Posterior vena cava (tissue), 2 donors: ENCODE measurements at regions not wholly inside any gene's neighbourhood (a gene's known extent, or its start where the extent isn't known, plus 50 kb on each side); places are given as distances from the start of the nearest gene placed in this dataset.

ENCODE experiments used
- DNase-seq: peaks from one replicate; pipeline ENCODE4 v3.0.0-alpha.2; 2020; ENCODE audit warnings: low spot score
- intact Hi-C, 2 donors: fragments of 100-400 bp; cut with DNase I; formaldehyde crosslinking; loops; one replicate each; pipeline versions ENCODE4 v1.14.1 to v1.14.2; 2022 to 2023
- donor health status: DM: yes; HTN: yes; CAD: no.
- donor health status: DM: yes; HTN: yes; CAD: no.

DNA sequence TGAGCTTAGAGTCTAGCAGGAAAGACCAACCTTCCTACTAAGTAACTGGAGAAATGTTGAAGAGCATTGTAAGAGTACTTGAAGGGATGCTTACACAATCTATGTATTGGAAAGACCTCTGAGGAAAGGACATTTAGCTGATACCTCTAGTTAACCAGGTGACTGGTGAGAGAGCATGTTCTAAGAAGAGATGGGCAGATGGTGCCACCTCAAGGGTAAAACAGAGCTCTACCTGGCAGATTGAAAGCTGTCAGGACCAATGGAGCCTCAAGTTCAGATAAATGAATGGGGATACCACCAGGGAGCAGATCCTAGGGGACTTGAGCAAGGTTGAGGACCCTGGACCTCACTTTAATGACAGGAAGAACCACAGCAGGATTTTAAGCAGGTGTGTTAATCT lies 196.4 kb downstream of the QDPR start:
- DNase-seq = no peak
- intact Hi-C loops = no loop called here

DNA sequence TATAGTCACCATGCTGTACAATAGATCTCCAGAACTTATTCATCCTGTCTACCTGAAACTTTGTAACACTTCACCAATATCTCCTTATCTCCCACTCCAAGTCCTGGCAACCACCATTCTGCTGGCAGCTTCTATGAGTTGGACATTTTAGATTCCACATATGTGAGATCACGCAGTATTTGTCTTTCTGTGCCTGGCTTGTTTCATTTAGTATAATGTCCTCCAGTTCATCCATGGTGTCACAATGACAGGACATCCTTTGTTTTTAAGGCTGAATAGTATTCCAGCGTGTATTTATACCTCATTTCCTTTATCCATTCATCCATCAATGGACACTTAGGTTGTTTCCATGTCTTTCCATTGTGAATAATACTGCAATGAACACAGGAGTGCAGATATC lies 198.7 kb downstream of the QDPR start:
- no peak for DNase-seq
- intact Hi-C loops = no loop called here

DNA sequence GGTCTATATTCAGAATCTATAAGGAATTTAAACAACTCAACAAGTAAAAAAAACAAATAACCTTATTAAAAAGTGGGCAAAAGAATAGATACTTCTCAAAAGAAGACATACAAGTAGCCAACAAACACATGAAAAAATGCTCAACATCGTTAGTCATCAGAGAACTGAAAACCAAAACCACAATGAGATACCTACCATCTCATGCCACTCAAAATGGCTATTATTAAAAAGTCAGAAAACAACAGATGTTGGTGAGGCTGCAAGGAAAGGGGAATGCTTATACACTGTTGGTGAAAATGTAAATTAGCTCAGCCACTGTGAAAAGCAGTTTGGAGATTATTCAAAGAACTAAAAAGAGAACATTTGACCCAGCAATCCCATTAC lies 201.6 kb downstream of the QDPR start:
- DNase-seq = no peak
- intact Hi-C loops = no loop called here

DNA sequence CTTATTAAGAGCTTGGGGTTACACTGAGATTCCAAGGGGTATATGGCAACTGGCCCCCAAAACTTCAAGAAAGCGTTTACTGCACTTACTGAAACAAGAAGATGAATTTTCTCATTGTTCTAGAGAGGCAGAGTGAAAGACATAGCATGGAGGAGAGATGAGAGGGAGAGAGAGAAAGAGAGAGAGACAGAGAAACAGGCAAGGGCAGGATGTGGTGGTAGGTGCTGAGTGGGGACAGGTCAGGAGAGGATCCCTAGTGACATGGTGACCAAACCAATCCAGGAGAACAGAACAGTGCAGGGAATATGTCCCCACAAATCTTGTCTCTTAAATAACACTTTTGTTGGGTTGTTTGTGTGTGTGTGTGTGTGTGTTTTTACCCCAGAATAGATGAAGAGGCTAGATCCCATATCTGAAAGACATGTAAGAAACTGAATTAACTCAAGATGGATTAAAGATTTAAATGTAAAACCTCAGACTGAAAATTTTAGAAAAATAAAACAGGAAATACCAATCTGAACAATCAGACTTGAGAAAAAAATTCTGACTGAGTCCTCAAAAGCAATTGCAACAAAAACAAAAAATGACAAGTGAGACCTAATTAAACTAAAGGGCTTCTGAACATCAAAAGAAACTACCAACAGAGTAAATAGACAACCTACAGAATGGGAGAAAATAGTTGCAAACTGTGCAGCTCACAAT lies 202.2 kb downstream of the QDPR start:
- intact Hi-C loops = no loop called here
- DNase-seq = no peak

DNA sequence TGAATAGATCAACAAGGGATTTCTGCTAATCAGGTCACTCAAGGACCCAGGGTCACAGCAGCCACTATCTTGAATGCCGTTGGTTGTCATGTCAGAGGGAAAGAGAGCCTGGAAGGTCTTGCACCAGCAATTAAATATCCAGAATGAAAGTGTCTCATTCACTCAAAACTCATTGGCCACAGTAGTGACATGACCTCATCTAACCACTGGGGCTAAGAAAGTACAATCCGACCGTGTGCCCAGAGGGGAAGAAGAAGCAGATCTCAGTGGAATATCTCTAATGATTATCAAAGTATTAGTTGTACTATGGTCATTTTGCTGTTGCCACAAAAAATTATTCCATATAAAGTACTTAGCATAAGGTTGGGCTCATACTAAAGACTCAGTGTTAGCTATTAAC lies 210.0 kb downstream of the QDPR start:
- intact Hi-C loops = no loop called here
- no peak for DNase-seq

DNA sequence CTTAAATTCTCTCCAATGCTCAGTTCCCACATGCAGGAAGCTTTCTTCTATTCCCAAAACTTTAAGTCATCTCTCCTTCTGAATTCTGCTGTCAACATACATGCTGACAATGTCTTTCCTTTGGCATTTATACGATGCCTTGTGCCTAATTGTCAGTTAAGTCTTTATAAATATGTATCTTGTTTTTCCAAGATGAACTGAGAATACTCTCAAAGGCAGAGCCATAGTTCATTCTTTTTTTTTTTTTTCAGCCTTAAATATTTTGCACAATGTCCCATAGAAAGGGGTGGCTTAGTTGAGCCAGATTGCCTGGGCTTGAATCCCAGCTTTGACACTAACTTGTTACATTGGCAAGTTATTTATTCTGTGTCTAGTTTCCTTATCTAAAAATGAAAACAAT lies 210.6 kb downstream of the QDPR start:
- intact Hi-C loops = no loop called here
- DNase-seq = no peak

DNA sequence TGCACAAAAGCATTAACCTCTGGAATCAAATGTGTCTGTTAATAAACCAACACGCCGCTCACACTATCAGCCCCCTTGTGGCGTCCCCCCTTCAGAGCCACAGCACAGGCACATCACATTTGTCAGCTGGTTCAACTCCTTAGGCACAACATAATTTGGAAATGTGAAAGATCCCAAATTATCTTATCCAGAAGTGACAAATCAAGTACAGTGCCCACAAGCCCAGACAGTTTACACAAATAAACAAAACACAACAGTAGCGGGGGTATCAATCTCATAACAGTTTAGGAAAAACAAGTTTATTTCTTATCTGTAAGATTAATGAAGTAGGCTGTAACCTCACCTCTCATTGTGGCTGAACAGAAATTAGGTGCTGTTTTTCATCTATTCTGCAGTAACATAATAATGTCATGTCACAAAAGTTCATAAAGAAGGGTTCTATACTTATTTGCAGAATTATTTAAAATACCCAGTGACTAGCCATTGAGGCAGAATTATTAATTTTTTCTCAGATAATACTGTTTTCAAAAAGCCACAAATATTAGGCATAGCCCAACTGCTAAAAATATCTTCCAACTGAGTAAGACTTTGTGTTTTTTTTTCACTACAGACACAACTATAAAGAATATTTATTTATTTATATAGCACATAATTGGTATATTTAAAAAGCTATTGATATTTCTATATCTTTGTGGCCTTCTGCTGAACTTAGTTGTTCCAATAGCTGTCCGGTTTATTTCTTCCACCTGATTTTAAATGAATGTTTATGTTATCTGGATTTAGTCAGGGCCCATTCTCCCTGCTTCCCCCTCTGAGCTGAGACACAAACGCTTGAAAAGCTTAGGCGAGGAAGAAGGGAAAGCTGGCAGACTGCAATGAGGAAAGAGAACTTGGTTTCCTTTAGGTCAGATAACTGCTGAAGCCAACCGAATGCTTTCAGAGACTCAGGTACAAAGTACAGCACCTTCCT lies 214.7 kb downstream of the QDPR start:
- DNase-seq = no peak
- intact Hi-C loops = no loop called here

DNA sequence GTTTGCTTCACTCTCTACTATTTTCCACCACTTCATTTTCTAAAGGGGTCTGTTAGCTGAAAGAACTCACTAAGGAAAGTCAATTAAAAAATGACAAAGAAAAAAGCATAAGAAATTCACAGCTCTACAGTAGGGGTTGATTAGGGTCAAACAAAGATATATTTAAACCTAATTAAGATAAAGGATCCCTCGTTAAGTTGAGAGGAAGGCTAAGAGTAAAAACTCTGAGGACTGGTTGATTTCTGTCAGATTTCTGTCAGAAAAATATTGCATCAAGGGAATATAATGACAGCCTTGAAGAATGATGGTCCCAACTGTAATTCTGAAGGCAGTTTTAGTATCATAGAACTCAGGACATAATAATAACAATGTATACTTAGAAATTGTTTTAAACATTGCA lies 218.0 kb downstream of the QDPR start:
- intact Hi-C loops = no loop called here
- DNase-seq = no peak

DNA sequence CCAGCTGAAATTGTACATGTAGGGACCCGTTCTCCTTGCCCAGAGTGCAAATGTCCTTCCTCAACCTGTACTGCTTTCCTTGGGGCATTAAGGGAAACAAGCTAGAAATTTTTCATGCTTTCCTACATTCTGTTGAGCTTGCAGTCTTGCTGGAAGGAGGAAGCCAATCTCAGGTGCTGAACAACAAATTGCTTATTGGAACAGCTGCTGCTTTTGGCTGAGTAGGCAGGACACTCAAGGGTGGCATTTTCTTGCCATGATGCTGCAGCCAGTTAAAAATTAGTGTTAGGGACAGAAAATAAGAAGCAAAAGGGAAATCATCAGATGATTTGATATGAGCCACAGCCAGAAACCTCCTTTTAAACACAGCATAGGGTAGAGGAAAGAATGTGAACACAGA lies 223.7 kb downstream of the QDPR start:
- DNase-seq = no peak
- intact Hi-C loops = no loop called here

DNA sequence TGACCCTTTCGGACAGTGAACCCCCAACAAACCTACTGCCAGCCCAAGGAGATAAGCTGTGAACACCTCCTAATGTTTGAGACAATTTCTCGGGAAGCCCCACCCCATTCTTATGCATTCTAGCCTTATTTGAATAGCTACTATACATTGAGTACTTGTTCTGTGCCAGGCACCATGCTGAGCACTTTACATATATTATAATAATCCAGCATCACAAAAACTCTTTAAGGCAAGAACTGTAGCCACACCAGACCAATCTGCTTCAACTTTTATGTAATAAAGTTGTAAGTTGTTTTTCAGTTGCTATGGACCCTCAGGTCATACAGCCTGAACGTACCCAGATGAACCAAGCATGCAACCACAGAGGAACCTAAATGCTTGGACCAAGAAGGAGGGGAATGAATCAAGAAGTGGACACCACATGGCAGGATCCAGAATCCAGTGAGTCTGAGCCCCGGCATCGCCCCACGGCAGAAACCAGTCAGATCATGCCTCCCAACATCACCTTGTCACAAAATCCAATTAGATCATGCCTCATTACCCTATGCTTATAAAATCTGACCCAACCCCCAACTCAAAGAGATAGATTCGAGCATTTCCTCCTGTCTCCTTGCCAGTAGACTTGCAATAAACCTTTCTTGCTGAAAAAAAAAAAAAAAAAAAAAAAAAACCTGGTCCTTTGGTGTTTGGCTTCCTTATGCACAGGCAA lies 225.0 kb downstream of the QDPR start:
- intact Hi-C loops = loop anchor here in 1 of 2 donors (2.0 kb wide), 1 partner anchor 44 kb away; no protein-coding TSS in a partner anchor
- DNase-seq = no peak

DNA sequence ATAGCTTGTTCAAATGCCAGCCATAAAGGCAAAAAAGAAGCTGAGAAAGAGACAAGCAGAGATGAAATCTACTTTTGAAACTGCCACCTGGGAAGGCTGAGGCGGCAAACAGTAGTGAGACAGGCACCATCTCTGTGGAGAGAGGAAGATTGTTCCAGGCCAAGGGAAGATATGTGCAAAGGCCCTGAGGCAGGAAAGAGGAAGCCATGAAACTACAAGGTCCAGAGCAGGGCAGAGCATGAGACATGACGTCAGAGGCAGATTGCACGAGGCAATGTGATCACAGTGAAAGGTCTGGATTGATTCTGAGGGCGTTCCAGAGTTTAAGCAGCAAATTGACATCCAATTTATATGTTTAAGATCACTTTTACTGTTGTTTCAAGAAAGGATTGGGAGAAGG lies 226.1 kb downstream of the QDPR start:
- DNase-seq = no peak
- intact Hi-C loops = loop anchor here in 1 of 2 donors (2.0 kb wide), 1 partner anchor 43 kb away; no protein-coding TSS in a partner anchor

DNA sequence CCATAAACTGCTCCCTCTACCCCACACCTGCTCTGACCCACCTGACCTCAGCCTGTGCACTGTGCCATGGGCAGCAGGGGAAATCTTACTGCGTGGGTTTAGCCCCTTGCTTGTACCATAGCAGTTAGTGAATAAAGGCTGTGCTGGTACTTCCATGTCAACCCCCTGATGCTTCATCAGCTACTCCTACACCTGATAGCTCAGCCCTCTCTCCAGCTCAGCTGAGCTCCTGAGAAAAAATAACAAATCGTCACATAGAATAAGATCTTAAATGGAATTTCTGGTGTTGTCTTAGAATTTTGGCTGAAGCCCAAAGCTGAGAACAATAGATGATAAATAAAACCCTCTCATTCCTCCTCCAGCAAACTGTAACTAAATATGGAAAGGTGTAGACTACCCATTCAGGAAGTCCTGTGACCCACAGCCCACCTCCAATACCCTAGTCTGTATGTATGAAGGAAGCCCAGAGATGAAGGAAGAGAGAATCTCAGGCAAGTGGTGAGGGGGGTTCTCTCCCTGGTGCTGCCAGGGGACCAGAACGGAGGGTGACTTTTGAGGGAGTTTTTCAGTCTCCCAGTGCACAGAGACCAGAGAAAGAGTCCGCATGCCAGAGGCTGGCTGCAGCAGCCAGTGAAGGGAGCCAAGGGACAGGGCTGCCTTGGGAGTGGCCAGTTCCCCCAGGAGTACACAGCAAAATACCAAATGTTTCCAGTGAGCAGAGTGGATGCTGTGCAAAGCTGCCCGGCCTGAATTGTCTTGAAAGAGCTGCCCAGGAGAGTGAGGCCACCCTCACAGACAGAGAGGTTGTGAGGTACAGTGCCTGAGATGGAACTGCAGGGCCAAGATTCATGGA lies 227.3 kb downstream of the QDPR start:
- DNase-seq = peak; percentile 82
- intact Hi-C loops = no loop called here

DNA sequence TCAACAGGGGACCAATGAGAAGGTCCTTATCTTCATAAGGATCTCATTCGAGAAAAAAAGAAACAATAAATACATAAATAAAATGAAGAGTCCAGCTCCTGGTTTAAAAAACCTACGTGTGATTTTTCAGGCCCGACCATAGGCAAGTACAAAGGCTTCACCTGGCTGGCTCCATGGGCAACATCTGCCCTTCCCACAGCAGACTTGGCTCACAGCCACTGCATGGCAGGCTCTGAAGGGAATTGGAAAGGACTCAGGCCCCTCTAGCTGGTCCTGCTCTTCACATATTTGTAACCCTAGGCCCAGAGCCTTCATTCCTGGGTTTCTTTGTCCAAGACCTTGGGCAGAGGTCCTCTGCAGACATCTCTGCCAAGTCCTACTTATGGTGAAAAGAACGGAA lies 228.1 kb downstream of the QDPR start:
- intact Hi-C loops = no loop called here
- no peak for DNase-seq

DNA sequence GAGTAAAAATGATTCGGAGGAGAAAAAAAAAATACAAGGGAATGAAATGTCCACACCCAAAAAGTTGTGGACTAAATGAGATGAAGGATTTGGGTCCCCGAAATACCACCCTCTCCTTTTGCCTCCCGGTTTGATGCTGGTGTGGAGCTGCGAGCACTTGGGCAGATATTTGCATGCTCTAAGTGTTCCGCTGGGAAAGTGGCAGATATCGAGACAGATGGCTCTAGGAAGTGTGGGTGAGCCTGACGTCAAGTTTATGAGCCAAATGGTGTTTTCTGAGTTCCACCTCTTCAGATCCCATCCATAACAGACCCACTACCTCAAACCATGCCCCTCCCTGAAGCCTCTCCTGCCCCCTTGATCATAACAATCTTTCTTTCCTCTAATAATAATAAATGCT lies 228.6 kb downstream of the QDPR start:
- no peak for DNase-seq
- intact Hi-C loops = no loop called here

DNA sequence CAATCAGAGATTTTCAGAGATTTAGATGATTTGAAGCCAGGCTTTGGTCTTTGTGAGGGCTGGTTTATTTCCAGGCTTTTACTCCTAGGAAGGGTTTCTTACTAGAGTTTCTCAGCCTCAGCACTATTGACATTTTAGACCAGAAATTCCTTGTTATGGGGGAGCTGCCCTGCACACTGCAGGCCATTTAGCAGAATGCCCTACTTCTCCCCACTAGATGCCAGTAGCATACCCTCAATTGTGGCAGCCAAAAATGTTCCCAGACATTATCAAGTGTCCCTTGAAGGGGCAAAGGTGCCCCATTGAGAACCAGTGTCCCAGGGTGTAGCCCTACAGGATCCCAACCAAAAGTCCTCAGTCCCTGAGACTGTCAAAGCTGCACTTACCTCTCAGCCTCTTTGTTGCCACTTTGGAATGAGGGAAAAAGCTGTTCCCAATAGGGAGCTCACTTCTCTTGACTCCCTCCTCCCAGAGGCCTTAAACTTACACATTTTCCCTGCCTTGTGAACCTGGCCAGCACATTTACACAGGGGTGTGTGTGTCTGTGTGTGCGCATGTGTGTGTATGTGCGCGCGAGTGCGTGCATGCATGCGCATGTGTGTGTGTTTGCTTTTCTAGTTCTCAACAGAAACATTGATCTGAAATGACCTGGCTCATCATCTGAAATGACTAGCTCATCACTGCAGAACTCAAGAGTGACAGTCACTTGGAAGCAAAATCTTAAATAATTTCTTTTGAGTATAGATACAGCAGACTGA lies 231.4 kb downstream of the QDPR start:
- intact Hi-C loops = no loop called here

DNA sequence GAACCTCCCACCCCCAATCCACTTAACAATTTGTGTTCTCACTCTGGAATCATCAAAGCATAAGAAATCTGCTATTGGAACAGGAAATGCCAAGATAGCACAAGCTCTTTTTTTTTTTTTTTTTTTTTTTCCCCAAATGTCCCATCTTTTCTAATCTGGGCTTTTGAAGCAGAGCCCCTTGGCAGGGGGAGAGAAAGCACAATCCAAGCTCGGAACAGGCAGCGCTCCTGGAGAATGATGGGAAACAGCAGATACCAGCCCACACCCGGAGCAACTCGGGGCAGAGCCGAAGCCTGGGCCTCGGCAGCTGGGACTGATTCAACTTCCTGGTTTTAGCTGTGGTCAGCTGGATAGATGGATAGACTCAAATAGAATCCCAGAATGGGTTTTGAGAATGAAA lies 235.1 kb downstream of the QDPR start:
- intact Hi-C loops = no loop called here
- DNase-seq = peak; percentile 84

More for the DNA sequence above, 231.4 kb downstream of the QDPR start:
- DNase-seq = no peak

DNA sequence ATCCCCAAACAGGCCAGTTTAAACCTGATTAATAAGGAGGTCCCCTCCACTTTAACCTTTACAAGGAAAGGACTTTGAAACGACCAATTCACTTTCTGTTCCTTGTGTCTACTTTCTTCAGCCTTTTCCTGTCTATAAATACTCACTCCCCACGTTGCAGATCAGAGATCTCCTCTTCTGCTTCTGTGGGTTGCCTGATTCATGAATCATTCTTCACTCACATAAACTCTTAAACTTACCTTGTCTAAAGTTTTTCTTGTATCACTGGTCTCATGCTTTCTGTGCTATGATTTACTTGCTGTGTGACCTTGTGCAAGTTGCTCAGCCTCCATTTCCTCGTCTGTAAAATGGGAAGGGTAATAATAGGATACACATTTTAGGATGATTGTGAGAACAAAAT lies 236.1 kb downstream of the QDPR start:
- DNase-seq = no peak
- intact Hi-C loops = no loop called here

DNA sequence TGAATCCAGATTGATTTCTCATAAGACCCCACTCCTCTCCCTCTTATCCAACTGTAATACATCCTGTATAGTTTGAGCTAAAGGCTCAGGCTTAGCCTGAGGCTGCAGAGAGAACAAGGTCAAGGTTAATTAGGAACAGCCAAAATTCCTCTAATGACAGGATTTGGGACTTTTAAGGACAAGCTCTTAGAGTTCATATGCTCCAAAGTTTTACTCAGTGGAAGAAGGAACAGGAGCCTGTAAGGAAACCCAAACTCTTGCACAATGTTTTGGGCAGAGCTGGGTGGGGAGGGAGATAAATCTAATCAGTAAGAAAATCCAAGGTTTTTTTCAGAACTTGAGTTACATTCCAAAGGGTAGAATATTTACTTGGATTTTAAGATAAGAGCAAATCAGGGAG lies 238.8 kb downstream of the QDPR start:
- DNase-seq = no peak
- intact Hi-C loops = no loop called here

DNA sequence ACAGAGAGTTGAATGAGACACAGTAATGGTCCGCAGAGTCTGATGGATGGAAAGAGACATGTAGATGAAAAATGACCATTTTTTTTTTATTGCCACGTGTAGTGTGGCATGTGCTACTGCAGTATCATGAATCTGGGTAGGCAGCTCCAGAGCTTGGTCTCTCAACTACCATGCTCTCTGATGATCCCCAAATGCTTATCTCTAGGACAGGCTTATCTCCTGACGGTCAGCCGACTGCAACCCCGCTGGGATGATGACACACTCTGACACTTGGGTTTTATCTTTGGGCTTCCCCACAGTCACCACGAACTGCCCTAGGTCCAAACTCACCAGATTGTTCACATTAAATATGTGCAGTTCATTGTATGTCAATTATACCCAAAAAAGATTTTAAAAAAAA lies 239.7 kb downstream of the QDPR start:
- intact Hi-C loops = no loop called here
- no peak for DNase-seq
